HG02970 (cell line): ENCODE measurements at regions not wholly inside any gene's neighbourhood (a gene's known extent, or its start where the extent isn't known, plus 50 kb on each side); places are given as distances from the start of the nearest gene placed in this dataset.
"Not testable (repeated sequence)": the region's sequence is repeated elsewhere in the genome, so short reads cannot be mapped to it uniquely, and the experiment has no call there.

Experiments
- ATAC-seq: cut with Tn5 transposase; IDR thresholded peaks from one replicate; pipeline ENCODE4 v1.9.1; 2021; ENCODE audit warnings: mild to moderate bottlenecking, moderate library complexity, moderate number of reproducible peaks; ENCODE audit not compliant: unreplicated experiment, low FRiP score

DNA sequence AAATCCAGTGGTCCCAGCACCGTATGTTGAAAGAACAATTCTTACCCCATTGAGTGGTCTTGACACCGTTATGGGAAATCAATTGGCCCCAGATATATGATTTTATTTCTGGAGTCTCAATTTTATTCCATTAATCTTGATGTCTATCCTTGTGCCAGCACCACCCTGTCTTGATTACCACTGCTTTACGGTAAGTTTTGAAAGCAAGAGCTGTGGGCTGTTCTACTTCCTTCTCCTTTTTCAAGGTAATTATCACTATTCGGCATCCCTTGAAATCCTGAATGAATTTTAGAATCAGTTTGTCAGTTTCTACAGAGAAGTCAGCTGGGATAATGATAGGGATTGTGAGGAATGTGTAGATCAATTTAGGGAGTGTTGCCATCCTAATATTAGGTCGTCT, 160.8 kb upstream of the SFSWAP start:
- no peak for ATAC-seq

DNA sequence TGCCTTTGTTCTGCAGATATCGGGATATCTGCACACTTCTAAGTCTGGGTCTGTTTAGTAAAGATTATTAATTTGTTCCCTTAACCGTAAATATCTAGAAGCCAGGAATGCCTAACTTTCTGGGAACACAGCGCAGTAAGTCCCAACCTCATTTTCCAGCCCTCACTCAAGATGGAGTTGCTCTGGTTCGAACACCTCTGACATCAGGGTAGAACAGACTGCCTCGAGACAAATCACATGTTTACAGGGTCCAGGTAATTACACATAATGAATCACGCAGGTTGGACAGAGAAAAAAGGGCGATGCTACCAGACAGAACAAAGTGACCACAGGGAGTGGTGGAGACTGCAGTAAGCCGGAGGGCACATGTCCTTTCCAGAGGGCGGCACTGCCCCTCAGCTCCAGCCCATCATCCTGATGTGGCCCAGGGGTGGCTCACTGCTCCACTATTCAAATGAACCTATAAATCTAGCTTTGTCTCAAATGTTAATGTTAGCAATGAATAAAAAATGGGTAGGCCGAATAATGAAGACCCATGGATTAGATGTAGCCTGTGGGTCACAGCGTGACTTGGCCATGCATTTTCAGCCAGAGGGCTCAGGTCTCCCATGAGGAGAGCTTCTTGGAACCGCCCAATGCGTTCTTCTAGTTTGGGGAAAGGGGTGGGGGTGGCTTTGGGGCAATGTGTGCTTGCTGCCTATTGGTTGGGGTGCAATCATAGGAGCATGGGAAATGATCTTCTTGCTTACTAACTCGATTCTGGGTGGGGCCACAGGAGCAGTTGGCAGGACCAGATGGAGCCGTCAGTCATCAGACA, 159.0 kb upstream of the SFSWAP start:
- no peak for ATAC-seq

- no peak for ATAC-seq
Observed at GRCh38 chr12:131552492-131552863, 158.4 kb upstream of the SFSWAP start.

GRCh38 chr12:131553096-131553777, 157.7 kb upstream of the SFSWAP start:
- no peak for ATAC-seq

DNA sequence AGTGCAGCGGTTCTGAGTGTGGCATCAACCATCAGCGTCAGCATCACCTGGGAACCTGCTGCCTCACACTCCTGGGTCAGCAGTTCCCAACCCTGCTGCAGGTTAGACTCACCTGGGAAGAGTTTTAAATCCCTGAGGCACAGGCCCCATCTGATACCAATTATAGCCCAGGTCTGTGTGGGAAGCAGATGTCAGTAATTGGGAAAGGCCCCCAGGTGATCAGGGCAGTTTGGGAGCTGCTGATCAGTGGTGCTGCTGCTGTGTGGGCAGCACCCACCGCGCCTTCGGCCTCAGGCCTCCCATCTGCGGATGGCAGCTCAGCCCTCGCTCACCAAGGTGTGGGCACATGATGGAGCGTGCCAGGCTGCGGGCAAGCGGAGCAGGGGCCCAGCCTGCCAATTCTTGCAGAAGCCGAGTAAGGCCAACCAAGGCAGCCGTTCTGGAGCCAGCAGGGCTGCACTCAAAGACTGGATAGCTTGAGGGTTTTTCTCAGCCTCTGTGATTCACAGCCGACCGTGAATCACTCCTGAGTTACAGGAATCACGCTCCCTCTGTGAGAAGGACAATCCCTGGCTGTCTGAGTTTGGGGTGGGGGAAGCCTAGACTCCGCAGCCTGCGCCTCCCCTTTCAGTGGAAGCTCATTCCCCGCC, 155.6 kb upstream of the SFSWAP start:
- ATAC-seq: no peak

DNA sequence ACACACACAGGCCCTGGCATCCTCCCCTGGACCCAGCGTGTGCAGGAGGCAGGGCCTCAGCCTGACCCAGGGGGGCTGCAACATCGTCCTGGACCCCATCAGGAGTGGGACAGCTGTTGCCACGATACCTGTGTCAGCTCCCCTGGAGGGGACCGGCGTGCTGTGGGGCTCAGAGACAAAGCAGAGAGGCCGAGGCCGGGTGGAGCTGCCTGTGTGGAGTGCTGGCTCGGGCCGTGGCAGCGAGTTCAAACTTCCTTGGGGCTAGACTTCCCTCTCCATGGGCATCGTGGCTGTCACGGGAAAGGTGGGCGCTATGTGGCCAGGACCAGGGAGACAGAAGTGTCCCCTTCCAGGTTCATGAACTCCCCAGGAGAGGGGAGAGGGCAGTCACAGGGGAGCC, 155.0 kb upstream of the SFSWAP start:
- ATAC-seq: no peak

DNA sequence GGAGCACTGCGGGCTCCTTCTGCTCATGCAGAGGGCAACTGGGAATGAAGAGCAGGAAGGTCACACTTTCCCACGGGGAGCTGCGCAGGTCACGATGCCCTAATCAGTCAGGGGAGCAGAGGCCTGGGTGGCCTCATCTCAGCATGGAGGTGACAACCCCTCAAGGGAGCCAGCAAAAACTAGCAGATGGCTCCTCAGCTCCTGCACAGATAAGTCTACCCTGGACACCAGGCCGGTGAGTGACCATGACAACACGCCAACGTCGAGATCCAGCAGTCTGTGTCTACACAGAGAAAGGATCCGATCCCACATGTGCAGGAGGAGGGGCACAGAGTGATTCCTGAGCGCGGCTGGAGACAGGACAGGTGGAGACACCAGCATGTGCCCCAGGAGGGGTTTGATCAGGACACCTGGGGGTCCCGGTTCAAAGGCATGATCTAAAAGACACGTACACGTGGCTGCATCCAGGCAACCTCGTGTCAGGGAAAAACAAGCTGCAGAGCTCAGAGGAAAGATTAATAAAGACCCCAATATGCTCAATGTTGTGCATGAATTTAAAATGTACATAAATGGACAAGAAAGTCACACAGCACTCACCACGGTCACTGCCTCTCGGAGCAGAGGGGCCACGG, 153.7 kb upstream of the SFSWAP start:
- ATAC-seq: no peak

DNA sequence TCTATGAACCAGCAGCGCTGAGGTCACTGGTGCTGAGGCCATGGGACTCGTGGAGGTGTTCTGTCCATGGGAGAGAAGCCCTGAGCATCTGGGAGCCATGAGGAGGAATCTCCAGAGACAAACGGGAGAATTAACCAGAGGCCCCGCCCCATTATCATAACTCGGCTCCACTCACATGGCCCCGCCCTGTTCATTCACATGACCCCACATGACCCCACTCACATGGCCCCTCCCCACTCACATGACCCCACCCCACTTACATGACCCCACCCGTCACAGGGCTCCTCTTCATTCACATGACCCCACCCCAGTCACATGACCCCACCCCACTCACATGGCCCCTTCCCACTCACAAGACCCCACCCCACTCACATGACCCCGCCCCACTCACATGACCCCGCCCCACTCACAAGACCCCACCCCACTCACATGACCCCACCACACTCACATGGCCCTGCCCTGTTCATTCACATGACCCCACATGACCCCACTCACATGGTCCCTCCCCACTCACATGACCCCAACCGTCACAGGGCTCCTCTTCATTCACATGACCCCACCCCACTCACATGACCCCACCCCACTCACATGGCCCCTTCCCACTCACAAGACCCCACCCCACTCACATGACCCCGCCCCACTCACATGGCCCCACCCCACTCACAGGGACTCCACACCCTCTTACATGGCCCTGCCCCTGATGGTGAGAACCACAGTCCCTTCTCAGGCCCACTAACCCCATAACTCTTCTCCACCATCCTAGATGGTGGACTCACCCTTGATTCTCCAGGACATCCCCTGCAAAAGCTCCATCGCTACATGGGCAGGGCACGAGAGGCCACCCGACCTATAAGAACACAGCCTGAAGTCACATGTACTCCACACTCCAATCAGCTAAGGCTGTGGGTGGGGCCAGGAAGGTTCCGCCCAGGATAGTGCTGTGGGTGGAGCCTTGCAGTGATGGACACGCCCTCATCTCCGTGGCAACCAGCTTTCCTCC, 151.1 kb upstream of the SFSWAP start:
- no peak for ATAC-seq

DNA sequence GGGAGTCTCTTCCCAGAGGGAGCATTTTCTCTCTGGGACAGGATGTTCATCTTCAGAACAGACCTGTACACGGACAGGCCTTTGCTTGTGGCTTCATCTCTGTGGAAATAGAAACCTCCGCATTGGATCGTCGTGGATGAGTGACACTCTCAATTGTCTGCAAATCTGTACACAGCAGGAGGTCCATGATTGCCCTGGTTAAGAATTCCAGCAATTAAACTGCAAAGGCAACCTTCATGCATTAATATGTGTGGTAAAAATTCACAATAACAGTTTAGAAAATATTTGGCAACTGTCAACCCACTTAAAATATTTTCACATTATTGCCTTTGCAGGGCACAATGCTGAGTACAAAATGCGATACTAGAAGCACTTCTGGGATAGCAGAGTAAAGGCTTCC, 149.8 kb upstream of the SFSWAP start:
- no peak for ATAC-seq

DNA sequence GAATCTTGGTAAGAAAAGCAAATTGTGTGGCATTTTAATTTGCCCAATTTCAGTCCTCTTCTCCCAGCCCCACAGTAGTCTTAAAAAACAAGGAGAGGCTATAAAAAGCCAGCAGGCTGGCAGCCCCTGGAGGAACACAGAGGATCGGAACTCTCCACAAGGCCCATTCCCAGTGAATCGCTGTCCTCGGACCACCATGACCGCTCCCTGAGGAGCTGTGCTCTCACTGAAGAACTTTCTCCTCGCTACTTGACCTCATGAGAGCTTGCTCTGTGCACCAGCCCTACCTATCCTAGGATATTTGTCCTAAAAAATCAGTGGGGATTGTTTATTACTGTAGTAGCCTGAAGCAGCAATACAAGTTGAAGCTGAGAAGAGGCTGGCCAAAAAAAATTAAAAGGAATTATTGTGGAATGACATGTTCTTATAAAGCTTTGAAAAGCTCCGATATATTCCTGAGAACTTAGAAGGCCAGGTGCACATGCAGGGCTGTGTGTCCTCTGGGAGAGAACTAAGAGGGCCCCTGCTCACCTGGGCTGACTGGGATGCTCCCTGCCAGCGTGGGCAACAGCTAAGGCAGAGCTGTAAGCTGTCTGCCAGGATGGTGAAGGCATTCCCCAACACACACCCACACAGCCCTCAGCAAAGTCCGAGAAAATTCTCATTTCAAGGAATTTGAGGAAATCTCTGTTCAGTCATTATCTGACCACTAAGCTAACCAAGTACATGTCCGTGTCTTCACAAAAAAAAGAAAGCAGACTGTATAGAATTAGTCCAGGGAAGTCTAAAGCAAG, 148.8 kb upstream of the SFSWAP start:
- no peak for ATAC-seq

DNA sequence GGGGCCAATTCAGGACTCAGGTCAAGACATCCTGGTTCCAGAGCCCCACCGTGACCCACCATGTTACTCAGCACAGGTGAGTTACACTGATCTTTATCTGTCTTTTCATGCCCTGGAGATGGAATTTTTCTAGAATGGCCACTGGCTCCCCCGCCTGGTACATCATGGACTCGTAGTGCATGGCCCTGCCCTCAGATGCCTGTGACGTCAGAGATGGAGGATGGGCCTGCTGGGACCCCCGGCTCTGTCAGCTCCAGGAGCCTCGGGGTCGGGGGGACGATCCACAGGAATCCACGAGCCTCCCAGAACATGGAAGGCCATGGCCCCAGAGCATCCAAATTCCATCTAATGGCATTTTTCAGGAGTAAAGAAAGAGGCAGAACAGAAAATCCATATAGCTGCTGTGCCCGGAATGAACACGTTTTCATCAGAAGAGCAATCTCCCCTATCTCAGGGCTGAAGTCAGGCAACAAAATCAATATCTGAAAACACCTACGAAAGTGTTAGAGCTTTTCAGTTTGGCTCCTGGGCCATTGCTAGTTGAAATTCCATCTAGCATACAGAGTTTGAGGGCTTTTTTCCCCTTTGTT, 146.7 kb upstream of the SFSWAP start:
- not testable (repeated sequence) for ATAC-seq

- ATAC-seq: no peak
Observed at GRCh38 chr12:131564845-131565244, 146.0 kb upstream of the SFSWAP start.

- ATAC-seq: no peak
Observed at GRCh38 chr12:131565267-131566015, 145.4 kb upstream of the SFSWAP start.

DNA sequence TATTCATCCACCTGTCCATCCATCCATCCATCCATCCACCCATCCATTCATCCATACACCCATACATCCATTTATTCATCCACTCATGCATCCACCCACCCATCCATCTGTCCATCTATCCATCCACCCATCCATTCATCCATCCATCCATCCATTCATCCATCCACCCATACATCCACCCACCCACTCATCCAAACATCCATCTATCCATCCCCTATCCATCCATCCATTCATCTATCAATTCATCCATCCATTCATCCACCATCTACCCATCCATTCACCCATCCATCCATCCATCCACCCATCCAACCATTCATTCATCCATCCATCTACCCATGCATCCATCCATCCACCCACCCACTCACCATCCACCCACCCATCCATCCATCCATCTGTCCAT, 142.6 kb upstream of the SFSWAP start:
- no peak for ATAC-seq

DNA sequence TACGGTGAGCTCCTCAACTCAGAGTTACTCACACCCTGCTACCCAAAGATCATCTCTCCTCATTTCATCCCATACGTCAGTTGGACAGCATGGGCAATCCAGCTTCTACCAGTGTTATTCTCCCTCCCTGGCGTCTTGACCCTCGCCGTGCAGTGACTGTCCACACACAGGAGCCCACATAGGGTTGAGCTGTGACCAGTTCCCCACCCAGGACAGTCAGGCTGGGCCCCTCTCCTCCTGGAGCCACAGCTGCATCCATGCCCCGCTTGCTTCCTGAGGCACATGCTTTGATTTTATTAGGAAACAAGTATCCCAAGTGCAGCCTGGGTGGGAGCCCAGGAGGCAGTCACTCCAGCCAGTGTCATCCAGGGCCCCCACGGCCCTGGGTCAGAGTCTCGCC, 140.3 kb upstream of the SFSWAP start:
- no peak for ATAC-seq

DNA sequence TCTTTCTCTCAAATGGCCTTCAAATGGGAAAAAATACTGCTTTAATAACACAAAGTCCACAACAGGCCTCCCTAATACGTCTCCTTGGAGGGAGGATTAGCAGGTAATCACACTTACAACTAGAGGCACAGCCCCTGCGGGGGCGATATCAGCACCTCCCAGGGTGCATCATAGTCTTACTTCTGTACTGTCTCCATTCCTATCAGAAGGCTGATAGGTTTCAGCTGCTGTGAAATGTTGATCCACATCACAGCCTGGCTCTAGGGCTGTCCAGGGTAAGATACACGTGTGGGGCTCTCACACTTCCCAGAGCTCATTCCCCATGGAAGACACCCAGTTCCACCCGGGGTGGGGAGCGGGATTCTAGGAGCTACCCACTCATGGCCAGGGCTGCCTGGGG, 139.1 kb upstream of the SFSWAP start:
- ATAC-seq: no peak

GRCh38 chr12:131572626-131573025, 138.3 kb upstream of the SFSWAP start:
- no peak for ATAC-seq
